Retinal pigment epithelial cell (primary cell): ENCODE measurements at regions not wholly inside any gene's neighbourhood (a gene's known extent, or its start where the extent isn't known, plus 50 kb on each side); places are given as distances from the start of the nearest gene placed in this dataset.

ENCODE experiments used
- DNase-seq: peaks from one replicate; pipeline ENCODE4 v3.0.0-alpha.2; 2010; ENCODE audit warnings: low read depth
- H3K4me3 ChIP-seq: 2 replicates; pipeline ENCODE4 v1.5.1; 2011; ENCODE audit warnings: mild to moderate bottlenecking, low read length, control low read depth, moderate library complexity
- CTCF ChIP-seq: conservative IDR thresholded peaks from 2 replicates; pipeline ENCODE4 v1.5.1; 2011; ENCODE audit warnings: low read depth, low read length, control low read depth, inconsistent platforms

GRCh38 chr4:3829211-3829955 is 63.2 kb downstream of the ADRA2C start:
- DNase-seq: no peak
- no peak overlapping the region for H3K4me3 ChIP-seq
- no peak for TF ChIP-seq CTCF

GRCh38 chr4:3829956-3830773 is 64.0 kb downstream of the ADRA2C start:
- DNase-seq: no peak
- TF ChIP-seq CTCF: no peak

GRCh38 chr4:3830774-3831528 is 64.8 kb downstream of the ADRA2C start:
- DNase-seq: no peak
- TF ChIP-seq CTCF: no peak
- H3K4me3 ChIP-seq: no peak overlapping the region

More at GRCh38 chr4:3829956-3830773, 64.0 kb downstream of the ADRA2C start:
- H3K4me3 ChIP-seq: no peak overlapping the region

GRCh38 chr4:3831529-3832150 is 65.5 kb downstream of the ADRA2C start:
- no peak for DNase-seq
- H3K4me3 ChIP-seq: no peak overlapping the region
- no peak for TF ChIP-seq CTCF

- H3K4me3 ChIP-seq: no peak overlapping the region
- no peak for TF ChIP-seq CTCF
- DNase-seq: no peak
Measured at GRCh38 chr4:3832536-3833220, 66.5 kb downstream of the ADRA2C start.

- no peak overlapping the region for H3K4me3 ChIP-seq
- no peak for DNase-seq
- no peak for TF ChIP-seq CTCF
Measured at GRCh38 chr4:3833326-3833989, 67.3 kb downstream of the ADRA2C start.
